SKM-1 (cell line): ENCODE measurements at regions not wholly inside any gene's neighbourhood (a gene's known extent, or its start where the extent isn't known, plus 50 kb on each side); places are given as distances from the start of the nearest gene placed in this dataset.

ENCODE experiments used
- DNase-seq: peaks from one replicate; lab custom pipeline; 2025; ENCODE audit not compliant: unreplicated experiment; lab: John Stamatoyannopoulos, UW

DNA sequence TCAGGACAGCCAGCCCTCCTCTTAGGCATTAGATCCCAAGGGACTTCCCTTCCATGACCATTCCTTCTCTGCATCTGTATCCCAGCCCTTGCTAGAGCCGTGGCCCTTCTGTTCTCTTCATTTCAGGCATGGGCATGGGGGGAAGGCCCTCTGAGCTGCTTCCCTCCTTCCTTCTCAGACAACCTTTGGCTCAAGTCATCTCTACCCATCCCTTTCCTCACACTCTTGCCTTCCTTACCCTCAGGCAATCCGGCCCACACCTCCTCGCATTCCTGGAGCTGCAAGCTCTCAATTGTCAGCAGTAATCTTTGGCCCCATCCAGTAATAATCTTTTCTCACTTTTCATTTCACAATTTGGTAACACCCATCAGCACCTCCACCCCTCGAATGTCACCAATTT lies 426.9 kb upstream of the JARID2 start:
- DNase-seq = no peak

DNA sequence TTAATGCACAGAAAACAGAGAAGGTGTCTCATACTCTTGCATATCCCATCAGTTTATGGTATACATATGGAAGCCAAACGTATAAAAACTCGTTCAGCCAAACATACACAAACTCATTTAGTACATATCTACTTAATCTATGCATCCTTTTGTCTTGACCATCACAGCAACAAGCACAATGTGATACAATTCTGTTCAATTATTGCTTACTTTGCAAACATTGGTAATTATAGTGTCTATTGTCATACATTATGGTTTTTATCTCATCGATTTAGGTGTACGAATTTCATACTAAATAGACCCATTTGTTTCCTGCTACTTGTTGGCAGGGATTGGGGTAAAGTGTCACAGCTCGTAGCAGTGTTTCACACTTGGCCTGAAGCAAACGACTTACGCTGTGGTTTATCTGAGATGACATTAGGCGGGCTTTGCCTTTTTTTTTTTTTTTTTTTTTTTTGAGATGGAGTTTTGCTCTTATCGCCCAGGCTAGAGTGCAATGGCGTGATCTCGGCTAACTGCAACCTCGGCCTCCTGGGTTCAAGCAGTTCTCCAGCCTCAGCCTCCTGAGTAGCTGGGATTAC lies 425.9 kb upstream of the JARID2 start:
- DNase-seq = no peak

DNA sequence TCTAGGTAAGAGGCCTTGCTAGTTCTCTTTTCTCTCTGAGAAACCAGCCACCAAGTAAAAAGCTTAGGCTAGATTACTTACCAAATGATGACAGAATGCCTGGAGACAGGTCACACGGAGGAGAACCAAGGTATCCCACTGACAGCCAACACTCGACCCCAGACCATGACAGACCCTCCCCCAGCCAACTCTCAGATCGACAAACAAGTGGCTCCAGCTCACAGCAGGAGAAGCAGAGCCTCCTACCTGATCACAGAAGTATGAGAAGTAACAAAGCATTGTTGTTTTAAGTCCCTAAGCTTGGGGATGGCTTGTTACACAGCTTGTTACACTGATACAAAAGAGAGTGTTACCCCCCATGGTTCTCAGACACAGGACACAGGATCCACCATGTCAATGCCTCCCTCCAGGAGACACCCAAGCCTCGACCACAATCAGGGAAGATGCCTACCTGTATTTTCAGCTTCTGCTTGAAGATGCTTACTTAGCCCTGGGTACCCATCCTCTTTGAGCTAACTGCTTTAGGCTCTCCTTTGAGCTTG lies 423.8 kb upstream of the JARID2 start:
- no peak for DNase-seq

DNA sequence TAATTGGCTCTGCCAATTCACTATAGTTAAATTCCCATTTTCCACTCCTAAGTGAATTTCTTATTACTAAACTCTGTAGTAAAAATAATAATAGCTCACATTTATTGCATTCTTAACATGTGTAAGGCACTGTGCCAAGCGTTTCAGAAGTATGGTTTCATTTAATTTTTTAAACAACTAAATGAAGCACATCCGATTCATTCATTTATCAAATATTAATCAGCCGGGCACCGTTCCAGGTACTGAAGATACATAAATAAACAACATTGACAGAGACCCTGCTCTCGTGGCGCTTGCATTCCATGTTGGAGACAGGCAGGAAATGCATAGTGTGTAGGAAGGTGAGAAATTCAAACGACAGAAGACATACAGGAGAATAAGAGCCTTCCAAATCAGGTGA lies 423.2 kb upstream of the JARID2 start:
- DNase-seq = no peak

DNA sequence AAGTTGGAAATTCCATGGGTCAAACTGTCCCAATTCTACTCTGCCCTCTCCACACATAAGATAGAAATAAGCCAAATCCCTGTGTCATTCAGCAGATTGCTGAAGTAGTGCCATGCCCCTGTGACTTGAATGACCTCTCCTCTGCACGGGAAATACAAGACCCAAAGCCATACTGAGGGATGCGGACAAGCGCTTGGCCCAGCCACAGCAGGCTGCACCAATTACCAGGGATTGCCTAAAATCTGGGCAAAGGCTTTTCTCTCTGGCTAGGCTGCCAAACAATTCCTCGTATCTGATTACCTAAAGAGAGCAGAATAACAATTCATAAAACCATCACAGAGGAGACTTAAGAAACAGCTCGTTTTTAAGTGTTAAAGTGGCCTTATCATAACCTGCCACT lies 421.8 kb upstream of the JARID2 start:
- DNase-seq = no peak

DNA sequence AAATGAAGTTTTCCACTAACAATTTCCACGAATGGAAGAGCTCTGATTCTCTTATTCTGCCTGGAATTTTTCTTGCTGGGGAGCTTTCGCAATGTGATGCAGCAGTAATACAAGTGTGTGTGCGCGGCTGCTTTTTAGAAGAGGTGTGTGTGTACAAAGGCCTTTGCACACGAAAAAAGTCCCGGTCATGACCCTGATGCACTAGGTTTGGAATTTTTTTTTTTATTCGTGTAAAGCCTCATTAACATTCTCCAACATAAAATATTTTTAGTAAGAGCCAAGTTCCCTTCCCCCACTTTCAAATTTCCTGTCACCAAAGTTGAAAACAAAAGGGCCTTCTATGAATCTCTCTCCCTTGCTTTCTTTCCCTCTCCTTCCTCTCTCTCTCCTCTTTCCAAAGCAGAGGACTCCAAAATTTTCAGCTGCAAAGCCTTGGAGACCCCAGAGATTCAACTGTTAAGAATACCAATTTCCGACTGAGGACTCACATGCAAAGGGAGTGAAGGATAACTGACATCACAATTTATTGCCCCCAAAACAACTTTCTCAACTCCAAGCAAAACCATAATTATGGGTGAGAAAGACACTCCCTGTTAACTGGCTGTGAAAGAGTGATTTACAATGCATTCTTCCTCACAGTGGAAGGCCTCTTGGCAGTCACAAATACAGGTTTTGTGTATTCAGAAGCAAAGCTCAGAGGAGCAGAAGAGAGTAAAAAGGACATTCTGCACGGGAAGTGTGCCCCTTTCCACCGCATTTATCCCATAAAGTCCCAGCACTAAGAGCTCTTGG lies 421.2 kb upstream of the JARID2 start:
- DNase-seq = no peak

DNA sequence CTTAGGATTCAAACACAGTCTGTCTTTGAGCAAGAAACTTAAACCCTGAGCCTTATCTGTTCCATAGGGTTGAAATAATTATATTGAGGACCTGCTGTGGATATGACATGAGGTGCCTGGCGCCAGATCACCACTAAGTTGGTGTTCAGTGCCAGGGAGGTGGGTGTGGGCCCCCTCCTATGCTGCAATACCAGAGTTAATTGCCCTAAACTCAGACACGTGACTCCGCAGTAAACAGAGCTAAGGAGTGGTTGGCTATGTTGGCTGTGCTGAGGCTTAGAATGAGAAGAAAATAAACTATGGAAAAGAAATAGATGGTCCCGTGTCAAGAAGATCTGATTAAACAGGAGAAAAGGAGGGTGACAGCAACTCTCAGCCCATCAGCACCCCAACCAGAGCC lies 419.4 kb upstream of the JARID2 start:
- no peak for DNase-seq

DNA sequence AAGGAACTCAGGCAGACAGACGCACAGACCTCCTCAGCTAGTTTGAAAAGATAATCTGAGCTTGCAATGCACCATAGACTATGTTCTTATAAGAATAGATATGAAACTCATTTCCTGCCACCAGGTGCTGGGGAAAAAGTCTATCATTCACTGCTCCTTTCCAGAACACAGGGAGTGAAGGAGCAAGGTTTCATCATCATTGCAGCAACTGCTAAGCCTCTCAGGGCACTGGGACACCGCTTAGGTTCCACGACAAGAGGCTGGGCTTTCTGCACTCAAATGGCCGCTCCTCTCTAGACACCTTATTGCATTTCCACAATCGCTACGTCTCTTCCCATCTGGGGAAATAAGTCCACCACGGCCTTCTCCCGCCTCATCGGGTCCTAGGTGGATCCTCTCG lies 418.5 kb upstream of the JARID2 start:
- no peak for DNase-seq

DNA sequence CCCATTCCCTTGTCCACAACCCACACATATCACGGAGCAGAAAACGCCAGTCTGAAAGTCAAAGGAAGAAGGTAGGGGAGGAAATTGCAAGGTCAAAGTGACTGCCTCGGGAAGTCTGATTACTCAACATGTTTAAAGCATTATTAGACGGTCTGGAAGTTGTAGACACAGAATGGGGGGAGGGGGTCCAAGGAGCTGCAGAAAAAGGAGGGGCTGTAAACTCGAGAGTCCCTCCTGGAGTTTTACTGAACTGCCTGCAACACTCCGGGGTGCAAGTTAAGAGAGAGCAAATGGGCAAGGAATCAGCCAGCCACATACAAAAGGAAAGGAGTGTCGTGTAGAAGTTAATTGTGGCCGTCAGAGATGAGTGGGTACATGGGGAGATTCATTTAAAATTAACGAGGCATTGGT lies 417.7 kb upstream of the JARID2 start:
- DNase-seq = no peak

DNA sequence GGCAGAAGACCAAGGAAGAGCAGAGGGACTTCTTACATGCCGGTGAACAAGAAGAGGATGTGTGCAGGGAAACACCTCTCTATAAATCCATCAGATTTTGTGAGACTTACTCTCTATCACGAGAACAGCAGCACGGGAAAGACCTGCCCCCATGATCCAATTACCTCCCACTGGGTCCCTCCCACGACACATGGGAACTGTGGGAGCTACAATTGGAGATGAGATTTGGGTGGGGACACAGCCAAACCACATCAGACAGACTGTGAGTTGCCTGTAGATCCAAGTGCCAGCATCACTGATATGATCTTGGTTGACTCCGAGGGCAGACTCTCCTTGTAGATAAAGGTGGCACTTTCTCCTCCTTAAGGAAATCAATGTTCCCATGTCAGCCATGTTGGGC lies 414.8 kb upstream of the JARID2 start:
- no peak for DNase-seq

DNA sequence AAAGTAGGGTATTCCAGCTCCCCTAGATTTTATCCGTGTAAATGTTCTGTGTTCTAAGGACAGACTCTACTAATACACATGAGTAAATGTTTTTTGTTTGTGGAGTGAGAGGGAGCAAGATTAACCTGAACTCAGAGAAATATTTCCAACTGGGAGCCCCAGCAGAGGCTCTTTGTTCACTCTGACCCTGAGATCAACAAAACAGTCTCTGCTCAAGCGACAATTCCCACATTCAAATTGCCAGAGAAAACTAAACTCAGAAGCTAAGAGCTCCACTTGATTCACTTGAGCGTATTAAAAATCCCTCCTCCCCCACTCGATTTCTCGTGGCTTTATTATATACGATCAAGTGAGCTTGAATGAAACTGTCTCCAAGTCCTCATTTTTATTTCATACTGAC lies 413.9 kb upstream of the JARID2 start:
- DNase-seq = no peak

DNA sequence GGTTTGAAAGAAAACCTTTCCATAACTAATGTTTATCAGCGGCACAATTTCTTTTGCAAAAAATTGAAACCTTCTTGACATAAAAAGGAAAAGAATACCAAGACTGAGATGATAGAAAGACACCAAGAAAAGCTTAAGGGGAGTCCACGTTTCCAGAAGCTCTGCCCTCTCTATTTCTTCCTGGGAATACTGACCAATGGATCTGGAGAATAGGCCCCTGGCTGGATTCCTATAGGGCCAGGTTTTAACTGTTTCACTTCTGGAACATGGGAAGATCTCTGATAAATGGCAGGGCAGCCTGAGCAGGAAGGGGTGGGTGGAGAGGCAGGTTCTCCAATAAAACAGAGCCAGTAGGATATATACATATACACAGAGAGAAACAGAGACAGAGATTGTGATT lies 413.4 kb upstream of the JARID2 start:
- DNase-seq = no peak

DNA sequence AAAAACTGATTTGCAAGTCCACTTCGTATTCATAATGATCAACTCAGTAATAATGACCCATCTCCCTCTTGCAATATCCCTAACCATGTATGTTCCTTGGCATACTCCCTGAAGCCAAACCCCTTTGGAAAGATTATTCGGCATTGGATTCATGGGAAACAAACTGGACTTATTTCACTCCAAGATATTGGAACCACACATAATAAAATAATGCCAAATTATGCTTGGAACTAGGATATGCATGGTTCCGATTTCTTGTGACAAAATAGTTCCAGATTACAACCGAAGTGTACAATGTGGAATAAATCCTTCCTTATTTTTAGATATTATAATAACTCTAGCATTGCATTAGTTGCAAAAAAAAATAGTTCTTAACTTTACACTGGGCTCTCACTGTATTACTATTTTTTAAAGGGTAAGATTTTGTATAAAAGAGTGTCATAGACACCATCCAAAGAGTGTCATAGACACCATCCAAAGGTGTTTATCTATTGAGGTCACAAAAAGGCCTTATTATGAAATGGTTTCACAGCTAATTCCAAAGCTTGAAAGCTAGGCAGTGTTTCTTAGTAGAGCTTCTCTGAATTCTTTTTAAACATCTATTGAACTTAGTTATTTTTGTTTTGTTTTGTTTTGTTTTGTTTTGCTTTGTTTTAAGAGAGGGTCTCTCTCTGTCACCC lies 410.9 kb upstream of the JARID2 start:
- DNase-seq = no peak

DNA sequence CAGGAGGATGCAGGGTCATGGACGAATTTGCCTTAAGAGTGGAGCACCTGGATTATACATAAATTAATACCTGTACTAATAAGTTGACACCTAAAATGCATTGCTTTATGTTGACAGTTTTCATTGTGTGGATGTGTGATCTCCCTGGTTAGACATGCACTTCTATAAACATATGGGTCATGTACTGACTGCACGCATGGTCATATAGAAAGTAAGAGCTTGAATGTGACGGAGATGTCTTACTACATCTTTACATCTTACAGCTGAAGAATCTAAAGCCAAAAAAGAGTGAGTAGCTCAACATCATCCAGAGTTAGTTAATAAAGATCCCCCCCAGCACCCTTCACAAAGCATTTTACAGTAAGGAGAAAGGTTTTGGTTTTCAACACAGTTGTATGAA lies 408.4 kb upstream of the JARID2 start:
- no peak for DNase-seq

DNA sequence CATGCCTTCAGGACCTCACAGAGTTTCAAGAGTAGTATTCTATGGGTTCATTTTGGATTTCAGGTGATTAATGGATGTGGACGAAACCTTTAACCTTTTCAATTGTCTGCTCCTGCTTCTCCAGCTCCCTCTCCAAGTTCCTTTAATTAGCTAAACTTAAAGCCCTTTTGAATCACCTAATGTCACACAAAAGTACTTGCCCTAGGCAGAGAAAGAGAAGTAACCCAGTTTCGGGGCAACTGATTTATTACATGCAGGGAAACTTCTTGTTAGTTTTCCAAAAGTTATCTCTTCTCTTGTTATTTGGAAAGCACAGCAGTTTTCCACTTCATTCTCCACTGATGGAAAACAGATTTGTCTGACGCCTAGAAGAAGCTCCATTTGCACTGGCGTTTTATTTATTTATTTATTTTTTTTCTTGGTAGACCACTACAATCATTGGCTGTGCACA lies 407.7 kb upstream of the JARID2 start:
- DNase-seq = no peak

DNA sequence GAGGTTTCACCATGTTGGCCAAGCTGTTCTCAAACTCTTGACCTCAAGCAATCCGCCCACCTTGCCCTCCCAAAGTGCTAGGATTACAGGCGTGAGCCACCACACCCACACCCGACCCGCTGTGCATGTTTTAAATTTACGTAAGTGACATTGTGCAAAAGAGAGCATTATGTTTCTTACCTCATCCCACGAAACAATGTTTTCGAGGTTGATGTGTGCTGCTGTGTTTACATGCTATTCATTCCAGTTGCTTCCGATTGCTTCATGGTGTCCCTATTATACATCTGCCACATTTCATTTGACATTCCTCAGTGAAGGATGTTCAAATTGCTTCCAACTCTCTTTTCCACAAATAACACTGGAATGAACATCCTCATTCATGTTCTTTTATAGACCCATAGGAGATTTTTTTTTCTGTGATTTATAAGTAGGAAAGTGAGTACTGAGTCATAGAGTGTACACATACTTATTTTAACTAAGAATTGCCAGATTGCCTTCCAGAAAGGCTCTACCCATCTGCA lies 403.9 kb upstream of the JARID2 start:
- DNase-seq = peak; percentile 17

DNA sequence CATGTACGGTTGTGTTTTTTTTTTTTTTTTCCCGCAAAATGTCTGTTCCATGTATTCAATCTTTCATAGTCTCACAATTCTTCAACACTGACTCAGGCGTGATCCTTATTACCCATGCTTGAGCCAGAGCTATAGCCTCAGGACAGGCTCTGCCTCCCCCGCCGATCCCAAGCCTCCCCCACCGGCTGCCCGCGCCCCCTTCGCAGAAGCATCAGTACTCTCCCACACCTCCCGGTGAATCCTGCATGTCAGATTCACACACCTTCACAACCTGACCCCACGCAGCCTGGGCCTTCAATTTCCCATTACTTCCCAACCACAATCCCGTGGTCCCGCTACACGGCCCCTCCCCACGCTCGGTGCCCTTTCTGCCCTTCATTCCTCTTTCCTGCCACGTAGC lies 401.5 kb upstream of the JARID2 start:
- no peak for DNase-seq

DNA sequence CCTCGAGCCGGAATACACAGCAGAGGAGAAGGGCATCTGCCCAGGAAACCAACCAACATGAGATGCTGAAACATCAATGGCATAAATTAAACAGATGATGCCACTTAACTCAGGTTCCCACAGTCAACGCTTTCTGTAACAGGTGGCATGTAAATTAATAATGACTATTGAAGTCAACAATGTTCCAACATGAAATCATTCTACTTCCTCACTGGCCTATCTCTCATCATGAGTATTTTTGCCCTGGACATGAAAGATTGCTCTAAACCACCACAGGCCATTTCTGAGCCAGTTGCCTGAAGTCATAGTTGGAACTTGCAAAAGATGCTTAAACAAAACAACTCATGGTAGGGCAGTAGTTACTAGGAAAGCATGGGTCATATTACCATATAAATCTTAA lies 397.9 kb upstream of the JARID2 start:
- no peak for DNase-seq

DNA sequence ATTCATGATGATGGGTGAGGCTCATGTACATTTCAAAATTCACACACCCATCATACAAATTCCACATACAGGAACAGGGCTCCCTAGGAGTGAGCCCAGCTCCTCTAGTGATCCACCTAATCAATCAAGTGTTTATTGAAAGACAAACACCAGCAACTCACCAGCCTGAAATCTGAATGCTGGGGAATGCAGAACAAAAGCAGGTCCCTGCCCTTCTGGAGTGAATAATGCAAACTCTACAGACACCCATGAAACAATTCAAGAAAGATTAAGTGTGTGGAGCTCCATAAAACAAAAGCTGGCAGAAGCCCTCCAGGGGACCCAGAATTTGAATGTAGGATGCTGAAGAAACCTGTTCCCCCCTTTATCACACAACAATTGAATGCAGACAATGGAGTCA lies 396.7 kb upstream of the JARID2 start:
- DNase-seq = no peak

DNA sequence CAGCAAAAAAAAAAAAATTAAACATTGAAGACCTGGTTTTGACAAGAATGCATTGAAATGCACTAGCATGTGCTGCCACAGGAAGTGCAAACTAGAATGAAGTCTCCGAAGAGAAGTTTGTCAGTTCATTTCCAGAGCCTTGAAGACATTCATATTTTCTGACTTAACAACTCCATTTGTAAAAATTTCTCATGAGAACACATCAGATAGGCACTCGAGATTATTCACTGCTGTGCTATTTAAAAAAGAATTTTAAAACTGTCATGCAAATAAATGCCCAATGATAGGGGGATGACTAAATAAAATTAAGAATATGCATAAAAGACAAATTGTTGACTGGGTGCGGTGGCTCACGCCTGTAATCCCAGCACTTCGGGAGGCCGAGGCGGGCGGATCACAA lies 394.6 kb upstream of the JARID2 start:
- no peak for DNase-seq

DNA sequence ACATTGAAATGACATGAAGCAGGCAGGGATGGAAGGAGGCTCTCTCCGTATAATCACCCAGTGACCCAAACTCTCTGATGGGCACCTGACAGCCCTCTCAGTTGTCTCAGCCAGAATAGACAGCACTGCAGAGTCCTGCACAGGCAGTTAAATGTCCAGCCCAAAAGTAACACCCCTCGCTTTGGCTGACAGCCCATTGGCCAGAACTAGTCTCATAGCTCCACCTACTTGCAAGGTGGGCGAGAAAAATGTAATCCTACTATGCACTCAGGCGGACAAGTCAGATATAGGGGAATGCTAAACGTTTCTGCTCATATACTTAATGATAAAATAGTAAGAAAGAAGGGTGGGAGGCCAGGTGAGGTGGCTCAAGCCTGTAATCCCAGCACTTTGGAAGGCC lies 393.5 kb upstream of the JARID2 start:
- DNase-seq = no peak

DNA sequence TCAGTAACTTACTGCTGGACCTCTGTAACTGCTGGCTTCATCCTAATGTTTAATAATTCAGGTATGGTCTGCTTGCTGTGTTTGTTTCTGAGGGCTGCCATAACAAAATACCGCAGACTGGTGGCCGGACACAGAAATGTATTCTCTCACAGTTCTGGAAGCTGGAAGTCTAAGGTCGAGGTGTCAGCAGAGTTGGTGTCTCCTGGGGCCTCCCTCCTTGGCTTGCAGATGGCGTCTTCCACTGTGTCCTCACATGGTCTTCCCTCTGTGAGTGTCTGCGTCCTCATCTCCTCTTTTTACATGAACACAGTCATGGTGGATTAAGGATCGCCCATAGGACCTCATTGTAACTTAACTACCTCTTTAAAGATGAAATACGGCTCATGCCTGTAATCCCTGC lies 389.7 kb upstream of the JARID2 start:
- DNase-seq = no peak
